Prostate gland (tissue), 2 donors: ENCODE measurements at regions not wholly inside any gene's neighbourhood (a gene's known extent, or its start where the extent isn't known, plus 50 kb on each side); places are given as distances from the start of the nearest gene placed in this dataset.

Source experiments
- DNase-seq: peaks from one replicate; pipeline ENCODE4 v3.0.0-alpha.2; 2019; ENCODE audit warnings: low spot score
- H3K27ac ChIP-seq, 2 donors: fragments of 200-600 bp; sonication (generic); 2 replicates each; pipeline ENCODE4 v1.5.1; 2017 to 2019
- H3K27me3 ChIP-seq: fragments of 200-600 bp; sonication (generic); replicated peaks from 2 replicates; pipeline ENCODE4 v1.5.1; 2019; ENCODE audit not compliant: insufficient read depth
- H3K36me3 ChIP-seq, 2 donors: fragments of 200-600 bp; sonication (generic); 1 replicate in 1 of 2; 2 replicates in 1 of 2; pipeline versions ENCODE4 v1.5.1 to v1.8.1; 2017 to 2019
- H3K4me1 ChIP-seq: fragments of 200-600 bp; sonication (generic); replicated peaks from 2 replicates; pipeline ENCODE4 v1.5.1; 2019
- H3K4me3 ChIP-seq, 2 donors: fragments of 200-600 bp; sonication (generic); 2 replicates each; pipeline ENCODE4 v1.5.1; 2017 to 2019
- H3K9me3 ChIP-seq: fragments of 200-600 bp; sonication (generic); 2 replicates; pipeline ENCODE4 v1.5.1; 2017
- POLR2A ChIP-seq: fragments of 450-650 bp; IDR thresholded peaks from one replicate; pipeline ENCODE4 v1.6.1; 2016; ENCODE audit warnings: antibody characterized with exemption, mild to moderate bottlenecking
- POLR2AphosphoS5 ChIP-seq: sonication (generic); formaldehyde crosslinking; IDR thresholded peaks from one replicate; pipeline ENCODE4 v1.6.1; 2017; ENCODE audit warnings: antibody characterized with exemption
- WGBS: methylation state at CpG from one replicate; pipeline ENCODE4 v1.1.5; 2018; 5-methylcytosine and 5-hydroxymethylcytosine counted together
- intact Hi-C: fragments of 100-400 bp; cut with DNase I; formaldehyde crosslinking; loops from one replicate; pipeline ENCODE4 v1.14.2; 2022
- TF ChIP-seq, protein P1 (sequence below), 4 experiments: fragments of 200-600 bp in 2 of 4; fragments of 450-650 bp in 2 of 4; sonication (generic) in 2 of 4; IDR thresholded peaks; 1 replicate in 3 of 4; 2 replicates in 1 of 4; pipeline ENCODE4 v1.5.1; 2016 to 2019; ENCODE audit warnings: antibody characterized with exemption in 4 of 4, mild to moderate bottlenecking in 2 of 4, moderate library complexity in 2 of 4

DNA sequence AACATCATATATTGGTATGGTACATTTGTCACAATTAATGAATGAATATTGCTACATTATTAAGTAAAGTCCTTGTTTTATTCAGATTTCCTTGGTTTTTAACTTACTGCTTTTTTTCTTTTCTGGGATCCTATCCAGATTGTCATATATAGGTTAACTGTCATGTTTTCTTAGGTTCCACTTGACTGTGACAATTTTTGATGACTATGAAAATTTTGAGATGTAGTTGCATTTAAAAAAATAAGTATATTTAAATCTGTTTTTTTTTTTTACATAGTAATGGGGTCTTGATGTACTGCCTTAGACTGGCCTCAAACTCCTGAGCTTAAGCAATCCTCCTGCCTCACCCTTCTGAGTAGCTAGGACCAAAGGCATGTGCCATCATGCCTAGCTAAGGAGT lies 76.8 kb downstream of the ATP6V1G3 start:
- no peak overlapping the region for H3K27ac ChIP-seq
- no peak overlapping the region for H3K4me3 ChIP-seq
- TF ChIP-seq, protein P1, sequence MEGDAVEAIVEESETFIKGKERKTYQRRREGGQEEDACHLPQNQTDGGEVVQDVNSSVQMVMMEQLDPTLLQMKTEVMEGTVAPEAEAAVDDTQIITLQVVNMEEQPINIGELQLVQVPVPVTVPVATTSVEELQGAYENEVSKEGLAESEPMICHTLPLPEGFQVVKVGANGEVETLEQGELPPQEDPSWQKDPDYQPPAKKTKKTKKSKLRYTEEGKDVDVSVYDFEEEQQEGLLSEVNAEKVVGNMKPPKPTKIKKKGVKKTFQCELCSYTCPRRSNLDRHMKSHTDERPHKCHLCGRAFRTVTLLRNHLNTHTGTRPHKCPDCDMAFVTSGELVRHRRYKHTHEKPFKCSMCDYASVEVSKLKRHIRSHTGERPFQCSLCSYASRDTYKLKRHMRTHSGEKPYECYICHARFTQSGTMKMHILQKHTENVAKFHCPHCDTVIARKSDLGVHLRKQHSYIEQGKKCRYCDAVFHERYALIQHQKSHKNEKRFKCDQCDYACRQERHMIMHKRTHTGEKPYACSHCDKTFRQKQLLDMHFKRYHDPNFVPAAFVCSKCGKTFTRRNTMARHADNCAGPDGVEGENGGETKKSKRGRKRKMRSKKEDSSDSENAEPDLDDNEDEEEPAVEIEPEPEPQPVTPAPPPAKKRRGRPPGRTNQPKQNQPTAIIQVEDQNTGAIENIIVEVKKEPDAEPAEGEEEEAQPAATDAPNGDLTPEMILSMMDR (IDR thresholded peaks at IDR 0.05): no peak
- TF ChIP-seq POLR2A (no peak), POLR2AphosphoS5 (no peak)
- no peaks in the 10 kb centered on the region for H3K36me3 ChIP-seq
- intact Hi-C loops: loop anchor here (10.0 kb wide), 2 partner anchors 379 to 939 kb away; no protein-coding TSS in a partner anchor
- no peaks in the 10 kb centered on the region for H3K9me3 ChIP-seq
- DNase-seq: no peak
- no peaks in the 10 kb centered on the region for H3K4me1 ChIP-seq
- no peaks in the 10 kb centered on the region for H3K27me3 ChIP-seq

DNA sequence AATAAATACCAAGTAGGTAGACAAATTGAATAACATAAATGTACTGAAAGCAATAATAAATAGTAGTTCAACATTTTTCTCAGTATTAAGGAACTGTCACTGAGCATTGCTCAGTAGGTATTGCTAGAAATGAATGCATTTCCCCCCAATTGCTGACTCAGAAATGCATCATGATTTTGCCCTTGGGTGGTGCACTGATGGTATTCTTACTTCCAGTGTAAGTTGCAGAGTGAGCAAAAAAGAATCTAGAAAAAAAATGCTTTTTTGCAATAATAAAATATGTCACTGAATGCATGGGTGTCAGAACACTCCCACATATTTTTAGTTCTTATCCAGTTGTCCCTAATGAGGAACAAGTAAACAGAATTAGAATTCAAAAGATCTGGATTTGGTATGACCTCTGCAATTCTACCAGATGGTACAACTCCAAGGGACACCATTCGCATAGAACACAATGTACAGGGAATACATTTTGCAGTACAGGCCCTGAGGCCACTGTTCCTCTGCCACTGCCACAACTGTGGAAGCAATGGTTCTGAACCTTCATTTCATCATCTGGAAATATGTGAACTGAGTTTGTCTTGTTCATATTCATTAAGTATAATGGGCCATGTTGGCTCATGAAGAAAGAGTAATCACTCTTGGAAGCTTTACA lies 78.0 kb downstream of the ATP6V1G3 start:
- TF ChIP-seq, protein P1 (IDR thresholded peaks at IDR 0.05): no peak
- no peak for TF ChIP-seq POLR2AphosphoS5
- TF ChIP-seq POLR2A: no peak
- intact Hi-C loops: loop anchor here (10.0 kb wide), 2 partner anchors 378 to 938 kb away; no protein-coding TSS in a partner anchor

DNA sequence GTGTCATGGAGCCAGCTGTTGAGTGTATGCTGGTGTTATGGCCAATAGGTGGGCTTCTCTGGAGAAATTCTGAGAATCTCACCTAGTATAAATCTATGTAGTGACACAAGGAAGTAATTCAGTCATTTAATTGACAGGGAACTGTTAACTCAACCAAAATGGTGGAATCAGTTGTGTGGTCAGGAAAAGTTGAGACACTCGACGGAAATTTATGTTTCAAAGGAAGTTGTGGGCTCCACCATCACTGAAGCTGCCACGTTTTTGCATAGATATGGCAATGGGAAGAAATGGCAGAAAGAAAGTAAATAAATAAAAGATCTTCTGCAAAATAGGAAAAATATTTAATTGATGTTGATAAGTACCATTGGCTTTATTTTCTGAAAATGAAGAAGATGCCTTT lies 84.5 kb downstream of the ATP6V1G3 start:
- no peak overlapping the region for H3K4me3 ChIP-seq
- intact Hi-C loops: no loop called here
- no peaks in the 10 kb centered on the region for H3K4me1 ChIP-seq
- H3K27ac ChIP-seq: no peak overlapping the region
- H3K27me3 ChIP-seq: no peaks in the 10 kb centered on the region
- TF ChIP-seq, protein P1 (IDR thresholded peaks at IDR 0.05): no peak
- TF ChIP-seq POLR2A (no peak), POLR2AphosphoS5 (no peak)
- H3K9me3 ChIP-seq: no peaks in the 10 kb centered on the region
- no peaks in the 10 kb centered on the region for H3K36me3 ChIP-seq
- 85% methylated on average over 3 of the region's 3 CpGs for WGBS
- DNase-seq: no peak

More for the DNA sequence above, 78.0 kb downstream of the ATP6V1G3 start:
- Histone ChIP-seq H3K27me3 (no peaks in the 10 kb centered on the region), H3K4me3 (no peak overlapping the region), H3K4me1 (no peaks in the 10 kb centered on the region), H3K36me3 (no peaks in the 10 kb centered on the region), H3K27ac (no peak overlapping the region), H3K9me3 (no peaks in the 10 kb centered on the region)
- 76% methylated on average over 1 of the region's 1 CpG for WGBS
- DNase-seq: no peak

DNA sequence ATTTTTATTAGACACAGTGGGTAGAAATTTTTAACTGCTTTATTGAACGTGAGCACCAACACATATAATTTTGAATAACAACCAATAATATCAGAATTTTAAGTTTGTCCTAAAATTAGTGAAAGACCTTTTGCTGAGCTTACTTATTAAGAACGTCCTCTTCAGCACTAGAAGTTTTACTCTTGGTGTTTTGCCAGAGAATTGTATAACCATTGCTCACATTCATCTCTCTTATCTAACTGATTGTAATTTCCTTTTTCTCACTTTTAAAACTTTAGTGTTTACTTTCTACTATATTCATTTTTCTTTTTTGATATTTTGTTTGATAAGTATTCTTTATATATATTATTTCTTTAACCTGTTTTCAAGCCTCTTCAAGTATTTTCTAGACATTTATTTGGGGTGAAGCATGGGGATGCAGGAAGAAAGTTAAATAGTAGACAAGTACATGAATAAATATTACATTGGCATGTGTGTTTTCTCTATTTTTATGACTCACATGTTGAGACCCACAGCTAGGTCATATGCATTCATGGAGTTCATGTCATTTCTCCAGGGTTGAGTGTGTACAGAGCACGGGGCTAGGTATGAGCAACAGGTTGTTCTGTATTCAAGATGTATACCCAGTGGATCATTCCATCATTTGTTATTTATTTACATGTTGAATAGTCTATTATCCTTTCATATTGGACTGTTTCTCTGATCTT lies 90.6 kb downstream of the ATP6V1G3 start:
- no peaks in the 10 kb centered on the region for H3K27me3 ChIP-seq
- no peaks in the 10 kb centered on the region for H3K4me1 ChIP-seq
- no peaks in the 10 kb centered on the region for H3K36me3 ChIP-seq
- no peaks in the 10 kb centered on the region for H3K9me3 ChIP-seq
- DNase-seq: no peak
- intact Hi-C loops: no loop called here
- no peak overlapping the region for H3K27ac ChIP-seq
- 41% methylated on average over 3 of the region's 3 CpGs for WGBS
- TF ChIP-seq POLR2A (no peak), POLR2AphosphoS5 (no peak)
- TF ChIP-seq, protein P1 (IDR thresholded peaks at IDR 0.05): no peak
- H3K4me3 ChIP-seq: no peak overlapping the region

DNA sequence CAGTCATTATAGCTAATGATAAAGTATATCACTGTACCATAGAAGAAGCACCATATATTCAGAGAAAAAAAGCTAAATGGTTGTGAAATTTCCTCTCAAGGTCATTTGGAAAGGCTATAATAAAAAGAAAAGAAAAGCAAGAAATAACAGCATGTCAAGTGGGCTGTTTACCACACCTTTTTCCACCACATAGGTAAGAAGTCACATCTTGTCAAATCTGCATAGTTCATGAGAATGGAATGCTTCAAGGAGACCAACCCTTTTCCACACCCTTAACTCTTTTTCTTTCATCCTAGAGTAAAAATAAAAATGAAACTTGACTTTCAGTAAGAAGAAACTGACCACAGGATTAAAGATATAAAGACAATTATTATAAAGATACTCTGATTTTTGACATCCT lies 91.2 kb downstream of the ATP6V1G3 start:
- DNase-seq: no peak
- no peak overlapping the region for H3K4me3 ChIP-seq
- H3K27ac ChIP-seq: no peak overlapping the region
- no peaks in the 10 kb centered on the region for H3K9me3 ChIP-seq
- H3K4me1 ChIP-seq: no peaks in the 10 kb centered on the region
- TF ChIP-seq, protein P1 (IDR thresholded peaks at IDR 0.05): no peak
- no peak for TF ChIP-seq POLR2AphosphoS5
- TF ChIP-seq POLR2A: no peak
- no peaks in the 10 kb centered on the region for H3K36me3 ChIP-seq
- intact Hi-C loops: no loop called here
- H3K27me3 ChIP-seq: no peaks in the 10 kb centered on the region
